ENCODE measurements at regions not wholly inside any gene's neighbourhood (a gene's known extent, or its start where the extent isn't known, plus 50 kb on each side); places are given as distances from the start of the nearest gene placed in this dataset.
"Not testable (repeated sequence)": the region's sequence is repeated elsewhere in the genome, so short reads cannot be mapped to it uniquely, and the experiment has no call there.

DNA sequence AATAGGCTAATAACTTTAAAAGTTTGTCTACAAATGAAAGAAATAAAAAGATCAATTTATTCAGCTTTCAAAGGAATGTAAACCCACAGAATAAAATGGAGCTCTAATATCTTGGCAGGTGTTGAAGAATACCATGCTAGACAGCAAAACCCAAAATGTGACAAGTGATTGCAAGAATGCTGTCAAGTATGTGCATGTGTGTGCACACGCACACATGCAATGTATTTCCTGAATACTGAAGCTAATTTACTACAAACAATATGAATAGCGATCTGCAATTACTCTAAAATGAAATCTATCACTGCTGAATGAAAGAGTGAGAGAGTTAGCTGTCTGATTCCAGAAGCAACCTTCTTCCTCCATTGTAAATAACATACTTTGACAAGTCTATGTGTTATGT, 179.2 kb upstream of the HSF2 start:
- in situ Hi-C loops (cut with HindIII; ENCODE audit: low sequenced_read_pairs) = no loop called here

DNA sequence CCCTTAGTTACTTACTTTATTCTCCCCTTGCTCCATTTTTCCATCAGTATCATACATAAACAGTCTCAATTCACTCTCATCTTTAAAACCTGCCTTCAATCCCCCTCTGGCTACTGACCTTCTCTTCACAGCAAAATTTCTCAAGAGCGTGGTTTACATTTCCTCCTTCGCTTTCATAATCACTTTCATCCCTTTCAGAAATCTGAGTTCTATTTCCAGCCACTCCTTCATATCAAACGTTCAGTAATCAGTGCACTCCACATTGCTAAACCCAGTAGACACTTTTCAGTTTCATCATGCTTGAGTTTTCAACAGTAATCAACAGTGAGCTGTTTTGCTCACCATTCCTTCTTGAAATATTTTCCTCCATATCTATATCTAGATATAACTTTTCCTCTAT, 176.7 kb upstream of the HSF2 start:
- in situ Hi-C loops (cut with HindIII; ENCODE audit: low sequenced_read_pairs) = no loop called here

DNA sequence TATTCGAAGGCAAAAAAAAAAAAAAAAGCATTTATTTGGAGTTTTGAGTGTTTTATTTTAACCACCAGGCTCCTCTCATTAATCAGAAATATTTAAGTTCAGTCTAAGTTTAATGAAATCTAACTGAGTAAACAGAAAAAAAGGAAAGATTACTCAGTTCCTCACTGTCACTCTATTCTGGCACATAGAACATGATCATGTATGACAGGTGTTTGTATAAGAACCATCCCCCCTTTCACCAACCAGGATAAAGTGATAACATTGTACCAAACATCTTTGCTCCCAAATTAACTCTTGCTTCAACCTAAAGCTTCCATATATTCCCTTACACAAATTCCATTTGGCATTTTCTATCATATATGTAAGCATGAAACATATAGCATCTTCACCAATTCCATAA, 176.2 kb upstream of the HSF2 start:
- in situ Hi-C loops (cut with HindIII; ENCODE audit: low sequenced_read_pairs) = no loop called here

DNA sequence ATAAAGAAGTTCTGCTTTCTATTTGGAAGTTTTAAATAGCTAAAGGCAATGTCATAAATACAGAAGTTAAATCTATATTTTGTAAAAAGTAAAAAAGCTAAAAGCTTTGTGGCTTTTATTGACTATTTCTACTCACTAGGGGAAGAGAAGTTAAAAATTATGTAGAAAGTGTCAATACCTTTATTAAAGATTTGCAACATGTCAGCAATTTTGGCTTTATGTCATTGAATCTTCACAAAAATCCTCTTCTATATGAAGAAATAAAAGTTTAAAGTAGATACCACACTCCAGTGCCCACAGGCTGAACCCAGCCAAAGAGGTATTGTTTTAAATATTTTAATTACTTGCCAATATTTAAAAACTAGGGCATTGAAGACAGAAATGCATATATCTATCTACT, 160.6 kb upstream of the HSF2 start:
- in situ Hi-C loops (cut with HindIII; ENCODE audit: low sequenced_read_pairs) = no loop called here

DNA sequence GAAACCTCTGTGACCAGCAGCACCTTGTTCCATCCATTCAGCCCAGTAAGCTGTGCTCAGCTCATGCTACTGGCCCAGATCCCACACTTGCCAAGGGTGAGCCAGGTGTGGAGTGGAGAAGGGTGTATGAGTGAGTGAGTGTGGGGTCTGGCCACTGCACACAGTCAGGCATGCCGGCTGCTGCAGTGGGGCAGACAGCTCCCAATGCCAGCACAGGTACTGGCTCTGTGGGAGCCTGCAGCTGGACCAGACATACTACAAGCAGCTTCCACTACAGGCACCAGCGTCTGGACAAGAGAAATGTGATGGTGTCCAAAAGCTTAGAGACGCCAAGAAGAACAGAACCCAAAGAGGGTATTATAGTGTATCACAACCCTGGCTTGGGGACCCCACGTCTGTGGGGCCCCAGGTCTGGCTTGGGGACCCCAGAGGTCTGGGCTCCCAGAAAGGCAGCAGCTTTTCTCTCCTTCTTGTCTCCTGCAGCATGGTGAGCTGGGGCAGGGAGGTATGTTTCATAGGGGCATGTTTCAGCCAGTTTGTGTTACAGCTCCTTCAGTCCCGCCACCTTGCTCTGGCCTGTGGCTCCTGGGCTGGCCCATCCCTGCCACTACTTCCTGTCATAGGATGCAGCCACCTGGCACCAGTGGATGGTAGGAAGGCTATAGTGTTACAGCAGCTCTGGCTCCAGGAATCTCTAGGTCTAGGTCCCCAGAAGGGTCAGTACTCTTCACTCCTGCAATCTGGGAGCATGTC, 152.4 kb upstream of the HSF2 start:
- in situ Hi-C loops (cut with HindIII; ENCODE audit: low sequenced_read_pairs) = no loop called here

DNA sequence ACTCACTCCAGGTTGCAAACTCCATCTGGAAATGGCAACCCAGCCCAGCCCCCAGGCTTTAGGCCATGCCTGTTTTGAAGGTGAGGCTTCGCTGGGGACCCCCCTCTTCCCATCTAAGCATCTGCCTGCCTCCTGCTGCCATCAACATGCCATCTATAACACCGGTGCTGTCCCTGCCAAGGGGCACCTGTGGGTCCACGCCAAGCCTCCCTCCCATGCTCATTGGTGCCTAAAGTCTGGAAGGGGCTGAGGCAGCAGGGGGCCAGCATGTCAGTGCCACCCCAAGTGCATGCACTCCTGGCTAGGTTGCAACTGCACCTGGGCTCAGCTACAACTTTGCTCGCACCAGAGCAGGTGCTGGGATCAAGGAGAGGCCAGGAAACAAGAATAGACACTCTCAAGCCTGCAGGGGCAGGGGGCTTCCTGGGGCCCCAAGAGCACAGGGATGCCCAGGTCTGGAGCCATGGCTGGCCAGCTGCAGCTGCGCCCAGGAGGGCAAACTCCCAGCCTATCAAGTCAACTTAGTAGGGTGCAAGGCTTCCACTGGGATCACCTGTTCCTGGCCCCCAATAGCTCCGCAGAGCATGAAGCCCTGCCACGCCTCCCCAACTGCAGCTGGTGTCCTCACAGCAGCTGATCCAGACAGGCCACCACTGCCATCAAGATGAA, 151.3 kb upstream of the HSF2 start:
- in situ Hi-C loops (cut with HindIII; ENCODE audit: low sequenced_read_pairs) = no loop called here

DNA sequence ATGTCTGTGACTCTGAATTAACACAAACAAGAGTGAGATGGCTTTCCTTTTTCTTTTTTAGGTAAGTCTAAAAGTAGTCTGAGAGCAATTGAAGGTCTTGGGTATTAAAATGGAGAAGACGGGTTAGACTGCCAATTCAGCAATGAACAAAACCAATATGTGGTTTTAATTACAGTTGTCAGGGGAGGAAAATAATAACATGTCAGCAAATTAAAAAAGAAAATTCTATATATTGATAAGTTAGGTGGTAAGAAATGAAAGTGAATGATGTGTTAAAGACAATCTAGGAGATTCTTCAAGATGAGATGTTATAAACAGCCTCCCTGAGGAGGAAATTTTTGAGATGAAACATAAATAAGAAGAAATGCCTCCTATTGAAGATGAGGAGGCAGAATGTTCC, 150.6 kb upstream of the HSF2 start:
- in situ Hi-C loops (cut with HindIII; ENCODE audit: low sequenced_read_pairs) = no loop called here

DNA sequence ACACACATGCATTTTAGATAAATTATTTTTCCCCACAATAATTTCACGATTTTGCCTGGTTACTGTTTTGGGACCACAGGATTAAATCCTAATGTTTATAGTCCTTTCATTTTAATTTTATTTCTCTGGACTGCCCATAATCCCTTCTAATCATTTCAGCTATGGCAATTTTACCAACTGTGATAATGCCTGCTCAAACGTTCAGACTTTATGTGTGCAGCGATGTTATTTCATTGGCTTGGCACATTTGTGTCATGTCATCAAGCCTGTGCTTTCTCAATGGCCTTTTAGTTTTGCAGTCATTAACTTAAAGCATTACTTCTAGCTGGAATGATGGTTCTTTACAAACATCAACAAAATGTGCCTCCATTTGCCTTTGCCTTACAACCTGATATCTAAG, 140.6 kb upstream of the HSF2 start:
- in situ Hi-C loops (cut with HindIII; ENCODE audit: low sequenced_read_pairs) = no loop called here

DNA sequence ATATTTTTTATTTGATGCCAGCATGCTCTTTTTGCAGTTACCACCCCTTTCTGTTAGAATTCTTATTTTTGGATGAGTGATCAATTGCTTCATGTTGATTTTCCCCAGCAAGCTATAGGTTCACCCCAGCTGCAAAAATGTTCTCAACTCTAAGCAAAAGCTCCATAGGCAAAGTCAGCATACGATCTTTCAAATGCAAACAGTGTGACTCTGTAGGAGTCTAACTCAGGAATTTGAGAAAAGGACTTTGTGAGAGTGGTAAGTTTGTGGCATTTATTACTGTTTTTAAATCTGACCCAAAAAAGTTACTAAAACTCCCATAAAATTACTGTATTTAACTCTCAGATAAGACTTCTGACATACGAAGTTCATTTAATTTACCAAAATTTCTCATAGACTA, 134.9 kb upstream of the HSF2 start:
- in situ Hi-C loops (cut with HindIII; ENCODE audit: low sequenced_read_pairs) = no loop called here

DNA sequence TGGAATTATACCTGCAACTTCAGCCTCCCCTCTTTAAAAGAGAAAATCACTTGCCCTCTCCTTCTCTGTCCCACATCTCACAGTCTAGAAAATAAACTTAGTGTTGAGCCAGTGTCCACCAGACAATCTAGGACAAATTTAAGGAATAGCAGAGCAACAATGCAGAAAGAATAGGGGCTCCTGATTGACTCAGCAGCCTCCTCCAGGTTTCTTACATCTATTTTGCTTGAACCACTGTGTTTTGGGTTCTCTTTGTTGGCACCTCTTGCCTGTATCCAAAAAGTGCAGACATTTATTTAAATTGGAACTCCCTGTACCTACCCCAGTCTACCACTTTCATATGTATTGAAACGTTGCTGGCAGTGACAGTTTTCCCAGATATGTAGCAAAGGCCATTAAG, 133.7 kb upstream of the HSF2 start:
- in situ Hi-C loops (cut with HindIII; ENCODE audit: low sequenced_read_pairs) = no loop called here

DNA sequence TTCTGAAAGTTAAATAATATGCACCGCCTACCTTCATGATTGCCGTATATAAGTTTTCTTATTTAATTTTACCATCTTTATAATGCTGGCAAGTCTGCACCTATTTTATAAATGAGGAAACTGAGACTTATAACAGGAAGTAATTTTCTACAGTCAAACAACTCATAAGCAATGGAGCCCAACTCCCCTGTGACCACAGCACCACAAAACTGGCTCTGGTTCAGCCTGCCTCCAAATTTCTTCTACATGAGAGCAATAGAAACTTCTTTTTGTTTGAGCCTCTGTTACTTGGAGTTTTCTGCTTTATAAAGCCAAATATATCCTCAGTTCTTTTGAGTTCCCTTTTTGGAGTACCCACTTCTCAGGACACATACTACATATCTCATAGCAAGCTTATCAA, 131.1 kb upstream of the HSF2 start:
- in situ Hi-C loops (cut with HindIII; ENCODE audit: low sequenced_read_pairs) = no loop called here

DNA sequence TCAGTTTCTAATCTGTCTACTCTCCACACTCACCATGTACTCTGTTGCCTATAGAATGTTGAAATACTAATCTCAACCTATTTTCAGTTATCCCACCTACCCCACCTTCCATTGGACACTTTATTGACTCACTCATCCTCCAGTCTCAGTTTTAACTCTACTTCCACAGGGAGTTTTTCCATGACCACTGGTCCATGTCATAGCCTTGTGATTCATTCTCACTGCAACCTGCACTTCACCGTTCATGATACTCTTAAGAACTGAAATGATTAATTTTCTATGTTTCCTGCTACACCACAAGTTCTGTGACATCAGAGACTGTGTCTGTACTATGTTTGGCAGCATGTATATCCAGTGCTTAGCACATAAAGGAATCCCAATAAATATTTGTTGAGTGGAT, 122.8 kb upstream of the HSF2 start:
- in situ Hi-C loops (cut with HindIII; ENCODE audit: low sequenced_read_pairs) = no loop called here

DNA sequence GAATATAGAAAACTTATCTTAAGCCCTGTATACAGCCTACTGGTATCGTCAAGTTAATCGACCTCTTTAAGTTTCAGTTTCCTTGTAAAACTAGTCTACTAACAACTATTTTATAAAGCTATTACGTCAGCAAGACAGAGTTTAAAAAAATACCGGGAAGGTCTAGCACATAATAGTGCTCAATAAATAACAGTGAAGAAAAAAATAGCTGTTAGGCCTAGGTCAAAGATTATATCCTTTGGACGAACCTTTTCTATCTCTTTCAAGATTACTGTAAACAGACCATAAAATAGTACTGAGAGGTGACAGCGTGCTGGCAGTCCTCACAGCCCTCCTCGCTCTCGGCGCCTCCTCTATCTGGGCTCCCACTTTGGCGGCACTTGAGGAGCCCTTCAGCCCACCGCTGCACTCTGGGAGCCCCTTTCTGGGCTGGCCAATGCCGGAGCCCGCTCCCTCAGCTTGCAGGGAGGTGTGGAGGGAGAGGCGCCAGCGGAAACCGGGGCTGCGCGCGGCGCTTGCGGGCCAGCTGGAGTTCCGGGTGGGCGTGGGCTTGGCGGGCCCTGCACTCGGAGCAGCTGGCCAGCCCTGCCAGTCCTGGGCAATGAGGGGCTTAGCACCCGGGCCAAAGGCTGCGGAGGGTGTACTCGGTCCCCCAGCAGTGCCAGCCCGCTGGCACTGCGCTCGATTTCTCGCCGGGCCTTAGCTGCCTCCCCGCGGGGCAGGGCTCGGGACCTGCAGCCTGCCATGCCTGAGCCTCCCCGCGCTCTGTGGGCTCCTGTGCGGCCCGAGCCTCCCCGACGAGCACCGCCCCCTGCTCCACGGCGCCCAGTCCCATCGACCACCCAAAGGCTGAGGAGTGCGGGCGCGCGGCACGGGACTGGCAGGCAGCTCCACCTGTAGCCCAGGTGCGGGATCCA, 119.1 kb upstream of the HSF2 start:
- in situ Hi-C loops (cut with HindIII; ENCODE audit: low sequenced_read_pairs) = not testable (repeated sequence)

DNA sequence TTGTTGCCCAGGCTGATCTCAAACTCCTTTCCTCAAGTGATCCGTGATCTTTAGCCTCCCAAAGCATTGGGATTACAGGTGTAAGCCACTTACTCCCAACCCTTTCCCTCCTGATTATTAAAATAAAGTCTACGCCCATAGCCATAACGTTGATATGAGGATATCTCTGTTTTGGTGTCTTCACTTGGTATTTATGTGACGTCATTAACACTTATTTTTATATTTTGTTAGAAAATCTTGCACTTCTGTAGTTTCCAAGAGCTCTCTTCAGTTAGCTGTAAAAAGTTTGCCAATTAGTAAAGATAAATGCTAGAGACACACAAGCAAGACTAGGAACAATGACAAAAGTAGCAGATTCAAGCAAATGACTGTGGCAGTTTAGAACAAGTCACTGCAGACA, 115.6 kb upstream of the HSF2 start:
- in situ Hi-C loops (cut with HindIII; ENCODE audit: low sequenced_read_pairs) = no loop called here

DNA sequence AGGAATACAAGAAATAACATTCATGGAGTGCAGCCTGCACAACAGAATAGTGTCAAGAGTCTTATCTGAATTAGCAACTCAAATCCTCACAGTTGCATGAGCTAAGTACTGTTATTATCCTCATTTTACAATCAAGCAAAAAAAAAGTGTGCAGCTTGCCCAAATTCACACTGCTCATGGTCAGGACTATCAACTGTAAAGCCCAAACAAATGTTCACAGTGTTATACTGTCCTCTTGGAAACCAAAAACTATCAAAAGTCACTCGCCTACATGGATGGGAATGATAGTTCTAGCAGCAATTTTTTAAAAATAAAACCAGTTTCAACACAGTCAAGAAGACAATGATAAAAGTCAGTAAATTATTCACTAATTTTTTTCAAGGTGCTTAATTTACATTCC, 114.6 kb upstream of the HSF2 start:
- in situ Hi-C loops (cut with HindIII; ENCODE audit: low sequenced_read_pairs) = no loop called here

DNA sequence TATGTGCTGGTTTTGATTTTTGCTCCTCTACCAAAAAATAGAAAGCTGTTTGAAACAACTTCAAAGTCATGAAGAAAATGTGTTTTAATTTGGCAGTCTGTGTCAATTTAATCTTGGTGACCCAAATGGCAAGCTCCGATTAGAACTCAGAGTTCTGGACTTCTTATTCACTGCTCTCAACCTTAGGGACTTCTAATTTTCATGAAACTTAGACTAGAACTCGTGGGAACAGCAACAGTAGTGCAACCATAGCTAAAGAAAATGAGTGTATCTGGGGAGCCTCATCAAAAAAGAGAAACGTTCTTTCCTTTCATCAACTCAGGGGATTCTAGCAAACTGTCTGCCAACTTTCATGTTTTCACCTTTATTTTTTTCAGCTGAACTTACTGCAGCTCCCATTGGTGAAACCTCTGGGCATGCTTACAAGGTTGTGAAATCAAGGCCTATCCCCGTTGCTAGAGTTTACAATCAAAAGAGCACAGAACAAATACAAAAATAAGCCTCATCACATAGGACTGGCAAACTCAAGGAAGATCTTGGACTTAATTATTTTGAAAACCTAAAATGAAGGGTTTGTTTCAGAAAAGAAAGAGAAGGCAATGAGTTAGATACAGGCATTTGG, 114.0 kb upstream of the HSF2 start:
- in situ Hi-C loops (cut with HindIII; ENCODE audit: low sequenced_read_pairs) = no loop called here

DNA sequence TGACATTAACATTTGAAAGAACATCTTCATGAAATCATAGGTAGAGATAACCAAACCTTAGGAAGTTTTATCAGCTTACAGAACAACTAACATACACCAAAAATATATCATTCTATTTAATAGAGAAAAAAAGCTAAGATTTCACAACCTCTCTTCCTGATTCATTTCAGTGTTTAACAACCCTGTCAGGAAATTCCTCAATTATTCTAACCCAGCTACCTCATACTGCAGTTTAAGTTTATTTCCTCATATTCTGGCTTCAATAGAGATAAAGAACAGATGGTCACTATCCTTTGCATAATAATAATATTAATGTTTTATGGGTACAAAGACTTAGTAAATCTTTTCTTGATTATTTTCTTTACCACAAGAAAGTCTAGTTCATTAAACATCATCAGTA, 112.9 kb upstream of the HSF2 start:
- in situ Hi-C loops (cut with HindIII; ENCODE audit: low sequenced_read_pairs) = no loop called here

DNA sequence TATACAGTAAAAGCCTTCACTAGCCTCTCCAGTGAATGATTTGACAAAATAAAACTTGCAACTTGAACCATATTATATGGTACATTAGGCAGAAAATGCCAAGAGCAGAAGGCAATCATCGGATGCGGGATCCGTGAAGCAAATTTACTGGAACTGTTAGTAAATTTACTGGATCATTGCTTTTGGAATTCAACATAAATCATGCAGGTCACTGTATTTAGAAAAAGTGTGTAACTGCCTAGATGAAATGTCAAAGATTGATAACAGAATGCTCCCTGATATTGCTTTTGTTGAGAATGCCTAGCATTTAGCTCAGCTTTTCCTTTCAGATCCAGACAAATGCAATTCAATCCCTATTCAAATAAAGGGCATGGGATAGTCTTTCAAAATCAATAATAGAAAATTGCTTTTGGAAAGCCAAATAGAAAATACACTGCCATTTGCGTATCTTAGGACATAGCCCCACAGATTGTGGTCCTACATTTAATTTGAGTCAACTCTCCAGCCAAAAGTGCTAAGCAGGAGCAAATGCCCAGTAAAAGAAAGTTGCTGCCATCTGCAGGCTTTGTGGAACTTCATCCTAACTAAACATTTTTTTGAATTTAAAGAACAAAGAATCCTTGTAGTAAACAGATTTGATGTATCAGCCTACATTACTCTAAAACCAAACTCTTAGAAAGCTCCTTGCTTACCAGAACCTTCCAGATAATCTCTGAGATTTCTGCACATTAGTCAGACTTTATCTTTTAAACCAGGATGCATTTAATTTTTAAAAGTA, 109.5 kb upstream of the HSF2 start:
- in situ Hi-C loops (cut with HindIII; ENCODE audit: low sequenced_read_pairs) = no loop called here

DNA sequence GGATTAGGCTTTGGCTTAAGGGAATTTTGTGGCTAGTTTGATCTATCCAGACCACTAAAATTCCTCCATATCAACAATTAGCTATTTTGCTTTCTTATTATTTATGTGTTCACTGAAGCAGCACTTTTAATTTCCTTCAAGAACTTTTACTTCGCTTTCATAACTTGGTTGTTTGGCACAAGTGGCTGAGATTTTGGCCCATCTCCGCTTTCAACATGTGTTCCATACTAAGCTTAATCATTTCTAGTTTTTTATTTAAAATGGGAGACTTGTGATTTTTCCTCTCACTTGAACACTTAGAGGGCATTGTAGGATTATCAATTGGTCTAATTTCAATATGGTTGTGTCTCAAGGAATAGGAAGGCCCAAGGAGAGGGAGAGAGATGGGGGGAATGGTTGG, 102.4 kb upstream of the HSF2 start:
- in situ Hi-C loops (cut with HindIII; ENCODE audit: low sequenced_read_pairs) = no loop called here

DNA sequence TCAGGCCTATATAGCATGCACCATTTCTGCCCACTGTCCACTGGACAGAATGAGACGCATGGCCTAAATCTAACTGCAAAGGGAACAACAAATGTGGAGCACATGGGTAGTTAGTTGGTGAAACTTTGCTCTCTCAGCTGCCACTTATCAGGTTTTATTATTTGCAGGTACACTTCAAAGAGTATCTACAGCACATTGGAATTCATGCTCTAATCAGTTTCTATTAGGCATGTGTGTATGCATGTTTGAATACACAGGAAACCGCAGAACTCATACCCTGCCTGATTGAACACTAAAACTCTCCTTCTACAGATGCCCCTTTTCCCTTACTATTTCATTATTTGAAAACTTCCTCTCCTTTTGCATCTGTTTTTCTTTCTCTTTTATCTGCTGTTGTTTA, 97.4 kb upstream of the HSF2 start:
- in situ Hi-C loops (cut with HindIII; ENCODE audit: low sequenced_read_pairs) = no loop called here

DNA sequence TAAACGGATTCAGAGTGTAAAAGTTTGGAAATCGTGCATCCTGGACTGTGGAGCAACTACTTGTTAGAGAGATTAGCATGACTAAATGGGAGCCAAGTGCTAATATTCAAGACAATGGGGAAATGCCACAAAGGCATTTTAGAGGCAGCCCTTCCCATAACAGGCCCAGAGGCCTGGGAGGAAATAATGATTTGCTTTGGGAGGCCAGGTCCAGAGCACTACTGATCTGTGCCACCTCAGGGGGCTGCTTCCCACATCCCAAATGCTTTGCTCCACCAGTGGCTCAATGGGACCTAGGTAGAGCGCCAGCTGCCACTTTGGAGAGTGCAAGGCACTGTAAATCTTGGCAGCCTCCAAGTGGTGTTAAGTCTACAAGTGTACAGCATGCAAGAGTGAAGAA, 91.9 kb upstream of the HSF2 start:
- in situ Hi-C loops (cut with HindIII; ENCODE audit: low sequenced_read_pairs) = no loop called here

Data from DLD1 (cell line).